ENCODE measurements at regions not wholly inside any gene's neighbourhood (a gene's known extent, or its start where the extent isn't known, plus 50 kb on each side); places are given as distances from the start of the nearest gene placed in this dataset.

DNA sequence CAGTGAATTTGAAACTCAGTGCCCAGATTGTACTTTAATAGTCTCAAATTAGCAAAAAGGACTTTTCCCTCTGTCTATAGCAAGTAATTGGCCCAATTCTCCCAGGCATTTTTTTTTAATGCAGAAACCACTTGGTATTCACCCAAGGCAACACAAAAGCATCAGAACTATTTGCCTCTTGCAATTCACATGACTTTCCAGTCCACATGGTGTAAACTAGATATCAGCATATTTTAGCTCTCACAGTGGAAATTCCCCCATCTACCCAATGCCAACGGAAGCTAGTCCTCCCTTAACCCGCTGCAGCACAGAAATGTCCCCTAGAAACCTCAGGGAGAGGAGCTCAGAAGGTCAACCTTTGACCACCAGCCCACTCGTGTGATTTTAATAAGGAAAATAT lies 103.4 kb upstream of the CDYL start:
- TF ChIP-seq, protein P1, sequence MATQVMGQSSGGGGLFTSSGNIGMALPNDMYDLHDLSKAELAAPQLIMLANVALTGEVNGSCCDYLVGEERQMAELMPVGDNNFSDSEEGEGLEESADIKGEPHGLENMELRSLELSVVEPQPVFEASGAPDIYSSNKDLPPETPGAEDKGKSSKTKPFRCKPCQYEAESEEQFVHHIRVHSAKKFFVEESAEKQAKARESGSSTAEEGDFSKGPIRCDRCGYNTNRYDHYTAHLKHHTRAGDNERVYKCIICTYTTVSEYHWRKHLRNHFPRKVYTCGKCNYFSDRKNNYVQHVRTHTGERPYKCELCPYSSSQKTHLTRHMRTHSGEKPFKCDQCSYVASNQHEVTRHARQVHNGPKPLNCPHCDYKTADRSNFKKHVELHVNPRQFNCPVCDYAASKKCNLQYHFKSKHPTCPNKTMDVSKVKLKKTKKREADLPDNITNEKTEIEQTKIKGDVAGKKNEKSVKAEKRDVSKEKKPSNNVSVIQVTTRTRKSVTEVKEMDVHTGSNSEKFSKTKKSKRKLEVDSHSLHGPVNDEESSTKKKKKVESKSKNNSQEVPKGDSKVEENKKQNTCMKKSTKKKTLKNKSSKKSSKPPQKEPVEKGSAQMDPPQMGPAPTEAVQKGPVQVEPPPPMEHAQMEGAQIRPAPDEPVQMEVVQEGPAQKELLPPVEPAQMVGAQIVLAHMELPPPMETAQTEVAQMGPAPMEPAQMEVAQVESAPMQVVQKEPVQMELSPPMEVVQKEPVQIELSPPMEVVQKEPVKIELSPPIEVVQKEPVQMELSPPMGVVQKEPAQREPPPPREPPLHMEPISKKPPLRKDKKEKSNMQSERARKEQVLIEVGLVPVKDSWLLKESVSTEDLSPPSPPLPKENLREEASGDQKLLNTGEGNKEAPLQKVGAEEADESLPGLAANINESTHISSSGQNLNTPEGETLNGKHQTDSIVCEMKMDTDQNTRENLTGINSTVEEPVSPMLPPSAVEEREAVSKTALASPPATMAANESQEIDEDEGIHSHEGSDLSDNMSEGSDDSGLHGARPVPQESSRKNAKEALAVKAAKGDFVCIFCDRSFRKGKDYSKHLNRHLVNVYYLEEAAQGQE (IDR thresholded peaks at IDR 0.05; ENCODE audit: insufficient read depth in 1 of 2, low read depth in 2 of 2, low read length in 2 of 2): no peak
- TF ChIP-seq SIN3A (IDR thresholded peaks at IDR 0.05; ENCODE audit: borderline replicate concordance, insufficient read depth, low read length) (no peak), POLR2AphosphoS5 (IDR thresholded peaks at IDR 0.05; ENCODE audit: low read depth, low read length) (no peak), TAF1 (IDR thresholded peaks at IDR 0.05; ENCODE audit: borderline replicate concordance, insufficient read depth, low read length) (no peak), FOXP2 (optimal IDR thresholded peaks at IDR 0.05; ENCODE audit: borderline replicate concordance, extremely low read depth, extremely low read length, insufficient read depth) (no peak)

Data from PFSK-1 (cell line).